GM19372 (cell line): ENCODE measurements at regions not wholly inside any gene's neighbourhood (a gene's known extent, or its start where the extent isn't known, plus 50 kb on each side); places are given as distances from the start of the nearest gene placed in this dataset.

Experiments
- ATAC-seq: cut with Tn5 transposase; IDR thresholded peaks from one replicate; pipeline ENCODE4 v1.9.1; 2021; ENCODE audit warnings: mild to moderate bottlenecking, low read depth, moderate library complexity; ENCODE audit not compliant: unreplicated experiment

GRCh38 chr4:181289198-181289597, 954.0 kb upstream of the TENM3 start:
- no peak for ATAC-seq

DNA sequence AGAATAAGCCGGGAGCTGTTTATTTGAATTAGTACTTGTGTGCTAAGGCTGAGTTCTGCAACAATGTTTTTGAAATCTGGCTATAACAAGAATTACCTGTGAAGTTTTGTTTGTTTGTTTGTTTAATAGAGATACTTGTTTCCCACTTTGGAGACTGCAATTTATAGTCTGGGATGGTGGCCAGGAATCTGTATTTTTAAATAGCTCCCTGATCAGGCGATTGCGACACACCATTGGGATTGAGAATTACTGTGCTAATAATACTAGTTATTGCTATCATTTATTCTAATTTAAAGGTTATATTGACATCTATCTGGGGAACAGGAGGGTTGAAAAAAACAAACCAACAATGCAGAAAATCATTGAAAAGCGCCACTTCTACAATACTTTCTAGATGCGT, 951.6 kb upstream of the TENM3 start:
- no peak for ATAC-seq

GRCh38 chr4:181293014-181293413, 950.2 kb upstream of the TENM3 start:
- no peak for ATAC-seq

DNA sequence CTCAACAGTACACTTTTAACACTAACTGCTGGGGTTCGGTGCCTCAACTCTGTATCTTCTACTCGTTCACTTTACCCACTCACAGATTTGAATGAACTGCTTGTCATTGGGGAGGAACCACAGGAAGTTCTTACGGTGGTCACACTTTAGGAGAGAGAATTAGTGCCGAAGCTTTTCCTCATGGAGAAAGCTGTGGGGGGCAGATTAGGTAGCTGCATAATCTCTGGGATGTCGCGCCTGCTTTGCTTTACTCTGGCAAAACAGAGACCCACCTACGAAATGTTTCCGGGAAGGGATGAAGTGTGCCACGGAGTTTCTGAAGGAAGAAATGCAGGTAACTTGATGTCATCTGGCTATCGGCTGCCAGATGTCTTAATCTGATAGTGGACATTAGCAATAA, 949.7 kb upstream of the TENM3 start:
- ATAC-seq, result no peak

- ATAC-seq, result no peak
Measured at GRCh38 chr4:181294421-181294820, 948.8 kb upstream of the TENM3 start.

GRCh38 chr4:181301735-181302710, 941.2 kb upstream of the TENM3 start:
- ATAC-seq, result no peak

DNA sequence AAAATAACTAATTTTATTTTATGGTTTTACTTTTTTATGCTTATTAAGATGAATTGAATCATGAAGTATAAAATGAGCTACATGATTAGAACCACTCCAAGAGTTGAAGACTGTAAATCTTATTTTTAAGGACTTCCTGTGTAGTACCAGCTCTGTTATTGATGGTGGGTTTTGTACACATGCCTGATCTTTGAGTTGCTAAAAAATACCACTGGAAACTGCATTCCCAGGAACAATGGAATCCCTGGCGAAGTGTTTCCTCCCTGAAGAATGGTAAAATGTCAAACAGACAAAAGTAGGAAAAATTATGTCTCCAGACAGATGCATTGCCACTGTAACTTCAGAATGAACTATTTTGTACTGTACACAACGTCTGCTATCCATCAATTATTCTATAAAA, 935.4 kb upstream of the TENM3 start:
- ATAC-seq, result no peak

DNA sequence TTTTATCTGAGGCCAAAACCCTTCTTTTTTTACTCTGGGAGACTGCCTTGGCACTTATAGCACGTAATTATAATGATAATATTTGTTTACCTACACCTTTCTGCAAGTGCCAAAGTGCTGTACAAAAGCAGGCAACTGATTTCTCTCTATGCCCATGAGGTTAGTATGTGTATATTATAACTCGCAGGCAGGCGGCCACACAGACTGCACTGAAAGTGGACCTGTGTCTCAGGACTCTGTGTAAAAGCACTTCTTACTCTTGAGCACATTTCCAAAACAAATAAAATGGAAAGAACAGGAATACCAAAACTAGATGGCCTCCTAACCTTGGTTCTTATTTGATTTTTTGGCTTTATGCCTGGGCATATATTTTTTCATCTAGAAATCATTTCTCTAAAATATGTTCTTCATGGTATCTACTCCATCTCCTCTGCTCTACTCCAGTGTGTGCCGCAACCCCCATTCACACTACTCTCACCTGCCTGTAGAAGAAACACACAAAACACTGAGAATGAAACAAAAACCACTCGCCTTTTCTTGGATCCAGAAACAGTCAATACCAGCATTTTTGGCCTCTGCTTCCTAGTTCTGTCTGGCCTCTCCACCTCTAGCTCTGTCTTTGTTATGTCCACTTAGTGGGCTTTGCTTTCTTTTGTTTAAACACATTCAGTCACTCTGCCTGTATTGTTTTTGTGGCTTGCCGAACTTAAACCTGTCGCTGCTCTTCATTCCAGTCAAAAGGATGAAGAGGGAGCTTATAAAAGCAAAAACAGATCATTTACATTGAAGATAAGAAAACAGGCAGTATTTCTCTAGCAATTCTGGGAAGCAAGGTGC, 934.5 kb upstream of the TENM3 start:
- ATAC-seq, result no peak

GRCh38 chr4:181312066-181312465, 931.1 kb upstream of the TENM3 start:
- ATAC-seq, result no peak

DNA sequence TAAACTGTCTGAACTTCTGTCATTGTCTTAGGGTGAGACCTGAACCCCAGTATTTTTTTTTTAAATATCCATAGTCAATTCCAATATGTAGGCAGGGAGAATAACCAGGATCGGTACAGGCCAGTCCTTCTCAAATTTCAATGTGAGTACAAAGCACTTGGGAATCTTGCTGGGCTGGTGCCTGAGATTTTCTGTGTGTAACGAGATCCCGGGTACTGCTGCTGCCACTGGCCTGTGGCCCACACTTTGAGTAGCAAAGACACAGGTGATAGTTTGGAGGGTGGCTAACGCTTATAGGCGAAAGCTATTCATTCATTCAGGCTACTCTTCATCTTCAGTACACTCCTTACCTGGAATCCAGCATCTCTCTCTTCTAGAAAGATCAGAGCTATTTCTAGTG, 923.6 kb upstream of the TENM3 start:
- no peak for ATAC-seq

DNA sequence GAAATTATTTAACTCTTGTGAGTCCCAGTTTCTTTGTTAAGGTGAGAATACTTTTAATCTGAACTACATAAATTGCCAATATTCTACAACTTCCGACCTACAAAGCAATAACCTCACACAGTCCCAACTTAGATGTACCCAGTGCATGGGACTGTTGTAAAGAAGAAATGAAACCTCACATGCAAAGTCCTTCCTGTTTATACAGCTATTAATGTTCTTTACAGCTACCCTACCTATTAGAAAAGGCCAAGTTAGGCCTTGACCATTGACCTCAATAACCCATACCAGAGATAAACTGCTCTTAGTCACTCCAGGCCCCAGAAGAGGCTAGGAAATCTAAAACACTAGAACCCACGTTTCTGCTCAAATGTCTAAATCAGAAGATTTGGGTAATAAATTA, 920.1 kb upstream of the TENM3 start:
- no peak for ATAC-seq

GRCh38 chr4:181330654-181331201, 912.5 kb upstream of the TENM3 start:
- ATAC-seq, result no peak

DNA sequence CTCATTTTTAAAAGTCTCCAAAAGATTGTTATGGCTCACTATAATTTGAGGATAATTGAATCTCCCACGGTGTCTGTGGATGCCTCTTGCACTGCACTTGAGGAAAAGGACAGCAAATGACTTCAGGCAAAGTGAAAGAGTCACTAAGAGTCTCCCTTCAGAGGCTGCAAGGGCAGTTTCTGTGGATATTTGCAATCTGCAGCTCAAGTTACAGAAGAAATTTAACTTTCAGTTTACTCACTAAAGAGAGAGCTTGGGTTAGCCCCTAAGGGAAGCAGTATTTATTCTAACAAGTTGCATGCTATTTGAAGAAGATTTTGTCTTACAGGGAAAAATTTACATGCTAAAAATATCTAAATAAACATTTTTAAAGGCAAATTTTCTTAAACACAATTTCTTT, 912.0 kb upstream of the TENM3 start:
- no peak for ATAC-seq

GRCh38 chr4:181345931-181346330, 897.3 kb upstream of the TENM3 start:
- ATAC-seq, result no peak

DNA sequence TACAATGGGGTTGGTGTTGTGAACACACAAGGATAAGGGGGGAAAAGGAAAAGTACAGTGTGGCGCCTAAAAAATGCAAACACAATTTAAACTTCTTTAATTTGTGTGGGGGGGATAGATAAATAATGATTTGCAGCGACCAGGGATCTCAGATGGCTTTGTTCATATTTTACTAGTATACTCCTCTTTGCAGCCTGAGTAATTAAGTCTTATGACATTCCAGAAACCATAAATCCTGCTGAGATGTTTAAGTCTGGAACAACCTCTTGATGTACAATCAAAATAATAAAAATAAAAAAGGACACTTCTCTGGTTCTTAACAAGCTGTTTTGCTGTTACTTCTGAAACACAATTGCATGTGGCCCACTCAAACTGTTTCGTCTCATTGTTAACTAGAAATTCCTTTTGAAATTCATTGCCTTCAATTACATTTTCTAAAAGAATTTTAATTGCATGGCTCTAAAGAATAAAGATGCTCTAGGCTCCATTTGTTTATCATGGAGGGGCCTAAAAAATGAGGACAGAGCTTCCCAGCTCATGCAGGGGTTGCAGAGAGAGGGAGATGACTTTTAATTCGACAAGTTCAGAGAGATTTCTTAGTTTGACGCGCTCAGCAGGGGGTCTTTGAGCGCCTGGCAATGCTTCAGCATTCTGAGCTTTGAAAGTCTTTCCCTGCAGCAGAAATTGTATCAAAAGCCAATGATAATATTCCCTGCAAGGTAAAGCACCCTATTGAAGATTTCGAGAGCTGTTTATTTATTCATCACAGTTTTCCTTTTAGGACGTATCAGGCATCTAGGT, 892.4 kb upstream of the TENM3 start:
- no peak for ATAC-seq

DNA sequence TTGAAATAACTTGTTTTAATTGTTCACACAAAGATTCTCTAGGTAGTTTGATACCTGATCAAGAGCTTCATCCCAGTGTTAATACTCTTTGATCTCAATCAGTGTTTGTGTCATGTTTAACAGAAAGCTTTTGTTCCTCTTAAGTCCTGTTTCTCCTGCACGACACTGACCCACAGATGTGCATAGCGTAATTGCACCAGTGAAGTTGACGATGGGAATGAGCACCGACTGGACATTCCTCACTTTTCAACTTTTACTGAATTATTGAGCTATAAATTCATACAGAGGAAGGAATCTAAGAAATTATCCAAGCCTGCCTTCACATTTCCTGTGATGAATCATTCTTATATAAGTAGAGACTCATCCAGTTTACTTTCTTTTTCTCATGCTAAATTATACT, 878.7 kb upstream of the TENM3 start:
- ATAC-seq, result no peak

- no peak for ATAC-seq
Measured at GRCh38 chr4:181365671-181366070, 877.5 kb upstream of the TENM3 start.

DNA sequence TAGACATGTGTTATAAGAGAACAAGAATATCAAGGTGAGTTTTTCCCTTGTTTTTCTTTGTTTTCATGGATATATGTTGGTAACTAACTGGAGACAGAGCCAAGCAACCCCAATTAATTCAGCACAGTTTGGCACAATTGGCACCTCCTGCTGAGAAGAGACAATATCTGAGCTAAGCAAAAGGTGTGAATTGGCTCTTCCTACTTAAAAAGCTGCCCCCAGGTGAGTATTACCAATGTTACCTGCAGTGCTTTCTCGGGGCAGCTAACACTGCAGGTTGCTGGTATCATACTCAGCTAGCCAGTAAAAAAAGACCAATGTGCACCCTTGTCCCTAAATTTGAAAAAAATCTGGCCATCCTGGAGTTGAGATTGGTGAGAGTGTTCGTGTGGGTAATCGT, 871.2 kb upstream of the TENM3 start:
- no peak for ATAC-seq

GRCh38 chr4:181376058-181376457, 867.1 kb upstream of the TENM3 start:
- no peak for ATAC-seq

GRCh38 chr4:181388061-181388460, 855.1 kb upstream of the TENM3 start:
- ATAC-seq, result no peak
